CD14-positive monocyte (primary cell): ENCODE measurements at regions not wholly inside any gene's neighbourhood (a gene's known extent, or its start where the extent isn't known, plus 50 kb on each side); places are given as distances from the start of the nearest gene placed in this dataset.
"Not testable (repeated sequence)": the region's sequence is repeated elsewhere in the genome, so short reads cannot be mapped to it uniquely, and the experiment has no call there.

ENCODE experiments used
- DNase-seq, 3 donors: peaks; one replicate each; pipeline ENCODE4 v3.0.0-alpha.2; 2011 to 2022
- H2AFZ ChIP-seq: 2 replicates; pipeline ENCODE4 v1.6.0; 2012; ENCODE audit warnings: mild to moderate bottlenecking, low read depth, low read length, inconsistent platforms; ENCODE audit not compliant: insufficient read depth, poor library complexity, severe bottlenecking
- H3K27ac ChIP-seq, 2 donors: 1 replicate in 1 of 2; 2 replicates in 1 of 2; pipeline ENCODE4 v1.5.1; 2012 to 2013; ENCODE audit warnings: low read length in 2 of 2, control low read depth in 1 of 2, inconsistent platforms in 1 of 2, low read depth in 1 of 2, mild to moderate bottlenecking in 1 of 2
- H3K27me3 ChIP-seq, 2 donors: one replicate each; pipeline versions ENCODE4 v1.6.0 to v1.6.1; 2011 to 2013; ENCODE audit warnings: low read length in 2 of 2; ENCODE audit not compliant: control insufficient read depth in 2 of 2, insufficient read depth in 2 of 2
- H3K36me3 ChIP-seq, 2 donors: replicated peaks in 1 of 2; 1 replicate in 1 of 2; 2 replicates in 1 of 2; pipeline versions ENCODE4 v1.5.1 to v1.6.1; 2012 to 2013; ENCODE audit warnings: low read length in 2 of 2, control low read depth in 1 of 2, inconsistent platforms in 1 of 2, mild to moderate bottlenecking in 1 of 2; ENCODE audit not compliant: insufficient read depth in 2 of 2, control insufficient read depth in 1 of 2
- H3K4me1 ChIP-seq, 2 donors: 1 replicate in 1 of 2; 2 replicates in 1 of 2; pipeline versions ENCODE4 v1.5.1 to v1.6.1; 2012 to 2013; ENCODE audit warnings: low read length in 2 of 2, control low read depth in 1 of 2, inconsistent platforms in 1 of 2, mild to moderate bottlenecking in 1 of 2, moderate library complexity in 1 of 2; ENCODE audit not compliant: insufficient read depth in 2 of 2, control insufficient read depth in 1 of 2
- H3K4me2 ChIP-seq: replicated peaks from 2 replicates; pipeline ENCODE3; 2012; ENCODE audit warnings: low read length, moderate library complexity, mild to moderate bottlenecking; ENCODE audit not compliant: poor library complexity, severe bottlenecking; ENCODE audit errors: extremely low read depth
- H3K4me3 ChIP-seq, 3 experiments: fragments of 200-600 bp in 1 of 3; sonication (generic) in 1 of 3; replicated peaks in 1 of 3; 1 replicate in 2 of 3; 2 replicates in 1 of 3; pipeline ENCODE4 v1.5.1; 2011 to 2013; ENCODE audit warnings: low read length in 3 of 3, mild to moderate bottlenecking in 3 of 3, control low read depth in 2 of 3, low read depth in 2 of 3, inconsistent platforms in 1 of 3, moderate library complexity in 1 of 3
- H3K79me2 ChIP-seq: 2 replicates; pipeline ENCODE4 v1.6.0; 2012; ENCODE audit warnings: mild to moderate bottlenecking, control low read depth, inconsistent platforms, low read length, moderate library complexity; ENCODE audit not compliant: insufficient read depth
- H3K9ac ChIP-seq: 2 replicates; pipeline ENCODE4 v1.6.0; 2017; ENCODE audit warnings: low read length, mild to moderate bottlenecking; ENCODE audit not compliant: insufficient read depth, poor library complexity, severe bottlenecking
- H3K9me3 ChIP-seq, 2 donors: replicated peaks in 1 of 2; 1 replicate in 1 of 2; 2 replicates in 1 of 2; pipeline versions ENCODE4 v1.5.1 to v1.6.1; 2012 to 2013; ENCODE audit warnings: low read length in 2 of 2, control low read depth in 1 of 2; ENCODE audit not compliant: control insufficient read depth in 1 of 2, insufficient read depth in 1 of 2
- H4K20me1 ChIP-seq: 2 replicates; pipeline ENCODE4 v1.6.0; 2012; ENCODE audit warnings: mild to moderate bottlenecking, low read length, control low read depth, moderate library complexity; ENCODE audit not compliant: insufficient read depth
- H3K27ac Mint-ChIP-seq, 7 donors: one replicate each; pipeline ENCODE4 v1.8.0; 2020; ENCODE audit warnings: mild to moderate bottlenecking in 7 of 7, mixed read lengths in 7 of 7, moderate library complexity in 6 of 7, inconsistent platforms in 2 of 7
- H3K27me3 Mint-ChIP-seq, 3 donors: one replicate each; pipeline ENCODE4 v1.8.0; 2021 to 2022; ENCODE audit warnings: low read depth in 3 of 3, mild to moderate bottlenecking in 3 of 3, mixed read lengths in 3 of 3, moderate library complexity in 3 of 3, inconsistent platforms in 1 of 3
- H3K36me3 Mint-ChIP-seq, 2 donors: one replicate each; pipeline ENCODE4 v1.8.0; 2020; ENCODE audit warnings: mixed read lengths in 2 of 2, inconsistent platforms in 1 of 2, mild to moderate bottlenecking in 1 of 2
- H3K4me1 Mint-ChIP-seq: one replicate; pipeline ENCODE4 v1.8.0; 2020; ENCODE audit warnings: mild to moderate bottlenecking, mixed read lengths
- H3K4me3 Mint-ChIP-seq, 2 donors: one replicate each; pipeline ENCODE4 v1.8.0; 2020; ENCODE audit warnings: mild to moderate bottlenecking in 2 of 2, mixed read lengths in 2 of 2, moderate library complexity in 1 of 2
- H3K9me3 Mint-ChIP-seq, 7 donors: one replicate each; pipeline ENCODE4 v1.8.0; 2020 to 2022; ENCODE audit warnings: mixed read lengths in 7 of 7, mild to moderate bottlenecking in 6 of 7, moderate library complexity in 6 of 7, inconsistent platforms in 2 of 7
- CTCF ChIP-seq: fragments of 200-600 bp; IDR thresholded peaks from one replicate; pipeline ENCODE4 v1.8.0; 2022; ENCODE audit warnings: antibody characterized with exemption, mild to moderate bottlenecking
- WGBS: methylation state at CpG from one replicate; pipeline ENCODE4 v1.1.5; 2013; ENCODE audit warnings: missing lambda C conversion rate; ENCODE audit not compliant: insufficient coverage; 5-methylcytosine and 5-hydroxymethylcytosine counted together
- intact Hi-C, 2 donors: fragments of 100-400 bp; cut with micrococcal nuclease; formaldehyde crosslinking; loops; one replicate each; pipeline versions ENCODE4 v1.15.0 to v1.15.1; 2023

DNA sequence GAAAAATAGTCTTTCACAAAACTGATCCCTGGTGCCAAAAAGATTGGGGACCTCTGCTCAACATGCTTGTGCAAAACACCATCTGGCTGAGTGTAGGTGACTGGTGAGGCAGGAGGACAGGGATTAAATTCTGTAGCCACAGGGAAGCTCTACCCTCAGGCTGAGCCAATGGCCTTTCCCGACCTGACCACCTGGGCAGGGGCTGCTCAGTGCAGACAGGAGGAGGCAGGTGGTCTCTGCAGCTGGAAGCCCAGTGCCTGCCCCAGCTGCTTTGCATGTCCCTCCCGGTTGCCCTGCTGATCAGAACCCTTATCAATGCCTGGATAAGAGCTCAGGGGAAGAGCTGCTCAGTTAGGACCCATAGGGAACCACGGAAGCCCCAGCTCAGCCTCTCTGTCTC is 235.3 kb downstream of the ANKRD36 start:
- intact Hi-C loops = no loop called here
- Histone ChIP-seq H2AFZ (no peak overlapping the region), H4K20me1 (no peaks in the 10 kb centered on the region), H3K9ac (no peak overlapping the region), H3K27me3 (peaks cover 0 to 2% of the 10 kb centered on the region in 2 donors), H3K9me3 (no peaks in the 10 kb centered on the region), H3K4me3 (no peak overlapping the region), H3K79me2 (no peaks in the 10 kb centered on the region), H3K27ac (no peak overlapping the region), H3K4me2 (no peak overlapping the region), H3K4me1 (no peaks in the 10 kb centered on the region), H3K36me3 (no peaks in the 10 kb centered on the region)
- peaks cover 0 to under 1% (median 0%) of the 10 kb centered on the region in 7 donors for H3K9me3 Mint-ChIP-seq
- no peak overlapping the region for H3K4me3 Mint-ChIP-seq
- 76% methylated on average over 3 of the region's 3 CpGs for WGBS
- DNase-seq = no peak
- H3K27ac Mint-ChIP-seq = no peak overlapping the region
- no peak for TF ChIP-seq CTCF
- no peaks in the 10 kb centered on the region for H3K4me1 Mint-ChIP-seq
- peaks cover 2 to 10% (median 2%) of the 10 kb centered on the region in 3 donors for H3K27me3 Mint-ChIP-seq
- H3K36me3 Mint-ChIP-seq = no peaks in the 10 kb centered on the region

GRCh38 chr2:97344937-97345336 is 232.0 kb downstream of the ANKRD36 start:
- H3K4me3 ChIP-seq, H3K4me1 ChIP-seq, H3K4me1 Mint-ChIP-seq, H3K27ac ChIP-seq, intact Hi-C loops, H2AFZ ChIP-seq, H3K79me2 ChIP-seq, H4K20me1 ChIP-seq, H3K27ac Mint-ChIP-seq, H3K27me3 ChIP-seq, H3K4me3 Mint-ChIP-seq, H3K27me3 Mint-ChIP-seq, H3K4me2 ChIP-seq, H3K9me3 ChIP-seq, H3K9me3 Mint-ChIP-seq, H3K36me3 ChIP-seq, H3K36me3 Mint-ChIP-seq, DNase-seq, H3K9ac ChIP-seq: not testable (repeated sequence)
- no CpG with 5 or more reads among the region's 4 CpGs for WGBS

DNA sequence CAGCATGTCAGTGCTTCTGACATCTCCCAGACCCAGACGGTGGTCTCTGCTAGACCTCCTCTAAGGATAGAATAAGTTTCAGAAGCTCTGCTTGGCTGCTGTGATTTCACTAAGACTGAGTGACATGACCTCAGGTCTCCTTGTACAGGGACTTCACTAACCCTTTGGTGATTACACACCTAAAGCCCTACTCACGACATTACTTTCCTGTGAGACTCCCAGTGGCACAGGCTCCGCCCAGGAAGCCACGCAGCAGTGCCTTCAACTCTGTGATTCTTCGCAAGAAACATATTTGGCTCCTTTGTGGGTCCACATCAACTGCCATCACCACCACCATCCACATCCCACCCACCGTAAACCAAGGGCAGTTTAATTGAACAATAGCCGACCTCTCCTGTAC is 220.7 kb downstream of the ANKRD36 start:
- H3K4me2 ChIP-seq, H3K79me2 ChIP-seq, H3K4me3 ChIP-seq, H3K27me3 ChIP-seq, H3K27ac Mint-ChIP-seq, intact Hi-C loops, H3K9me3 Mint-ChIP-seq, H3K4me1 Mint-ChIP-seq, H4K20me1 ChIP-seq, DNase-seq, H3K36me3 Mint-ChIP-seq, H3K9me3 ChIP-seq, H3K27ac ChIP-seq, H3K27me3 Mint-ChIP-seq, H2AFZ ChIP-seq, H3K4me3 Mint-ChIP-seq, H3K4me1 ChIP-seq, H3K9ac ChIP-seq, H3K36me3 ChIP-seq: not testable (repeated sequence)
- WGBS = no CpG with 5 or more reads among the region's 7 CpGs

GRCh38 chr2:97332184-97332583 is 219.2 kb downstream of the ANKRD36 start:
- intact Hi-C loops, H3K36me3 ChIP-seq, H3K36me3 Mint-ChIP-seq, H3K4me3 ChIP-seq, H3K9me3 ChIP-seq, H3K27me3 ChIP-seq, H2AFZ ChIP-seq, H3K4me2 ChIP-seq, H3K27ac Mint-ChIP-seq, H4K20me1 ChIP-seq, H3K79me2 ChIP-seq, H3K4me1 ChIP-seq, H3K27me3 Mint-ChIP-seq, H3K4me3 Mint-ChIP-seq, H3K9me3 Mint-ChIP-seq, H3K9ac ChIP-seq, DNase-seq, H3K27ac ChIP-seq, H3K4me1 Mint-ChIP-seq: not testable (repeated sequence)
- WGBS = no CpG with 5 or more reads among the region's 4 CpGs
